Midbrain (tissue), 1 donor: ENCODE measurements at regions not wholly inside any gene's neighbourhood (a gene's known extent, or its start where the extent isn't known, plus 50 kb on each side); places are given as distances from the start of the nearest gene placed in this dataset.

Source experiments
- DNase-seq: peaks from one replicate; lab custom pipeline; 2025; lab: John Stamatoyannopoulos, UW

DNA sequence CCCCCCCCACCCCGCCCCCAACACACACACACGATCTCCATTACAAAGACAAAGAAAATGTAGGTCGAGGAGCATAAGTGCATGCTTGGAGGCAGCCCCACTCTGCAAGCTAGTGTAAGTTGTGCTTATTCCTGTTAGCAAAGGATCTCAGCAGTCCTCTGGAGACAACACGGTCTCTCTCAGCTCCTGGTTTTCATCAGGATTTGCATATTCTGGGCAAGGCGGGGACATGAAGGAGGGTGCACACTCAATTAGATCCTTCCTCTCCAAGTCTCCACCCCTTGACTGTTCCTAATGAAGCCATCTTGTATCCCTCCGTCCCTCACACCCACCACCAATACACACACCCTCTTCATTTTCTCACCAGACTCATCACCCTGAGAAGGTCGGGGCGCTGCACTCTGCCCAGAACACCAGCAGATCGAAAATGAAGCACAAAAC, 63.8 kb downstream of the MRPL46 start:
- no peak for DNase-seq

DNA sequence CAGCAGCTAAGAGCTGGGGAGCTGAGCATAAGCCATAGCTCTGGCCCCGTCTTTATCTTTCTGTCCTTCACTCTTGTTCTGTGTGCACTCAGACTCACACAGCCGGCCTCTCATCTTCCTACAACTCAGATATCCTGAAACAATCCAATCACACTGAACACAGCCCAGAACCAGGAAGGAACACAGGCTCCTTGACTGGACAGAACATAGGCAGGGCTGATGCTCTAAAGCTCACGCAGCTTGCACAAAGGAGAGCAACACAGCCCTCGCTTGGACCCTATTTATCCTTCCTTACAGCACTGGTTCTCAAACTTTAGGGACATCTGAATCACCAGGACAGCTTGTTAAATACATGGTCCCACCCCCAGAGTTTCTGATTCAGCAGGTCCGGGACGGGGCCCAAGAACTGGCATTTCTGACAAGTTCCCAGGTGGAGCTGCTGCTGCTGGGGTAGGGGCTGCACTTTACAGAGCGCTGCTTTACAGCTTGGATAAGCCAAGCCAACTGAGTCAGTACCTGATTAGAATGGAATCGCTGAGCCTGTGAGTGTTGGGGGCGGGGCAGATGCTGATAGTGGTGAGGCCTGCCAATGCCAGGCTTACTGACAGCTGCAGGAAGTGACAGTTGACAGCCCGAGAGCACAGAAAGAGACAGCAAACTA, 65.1 kb downstream of the MRPL46 start:
- DNase-seq: no peak

DNA sequence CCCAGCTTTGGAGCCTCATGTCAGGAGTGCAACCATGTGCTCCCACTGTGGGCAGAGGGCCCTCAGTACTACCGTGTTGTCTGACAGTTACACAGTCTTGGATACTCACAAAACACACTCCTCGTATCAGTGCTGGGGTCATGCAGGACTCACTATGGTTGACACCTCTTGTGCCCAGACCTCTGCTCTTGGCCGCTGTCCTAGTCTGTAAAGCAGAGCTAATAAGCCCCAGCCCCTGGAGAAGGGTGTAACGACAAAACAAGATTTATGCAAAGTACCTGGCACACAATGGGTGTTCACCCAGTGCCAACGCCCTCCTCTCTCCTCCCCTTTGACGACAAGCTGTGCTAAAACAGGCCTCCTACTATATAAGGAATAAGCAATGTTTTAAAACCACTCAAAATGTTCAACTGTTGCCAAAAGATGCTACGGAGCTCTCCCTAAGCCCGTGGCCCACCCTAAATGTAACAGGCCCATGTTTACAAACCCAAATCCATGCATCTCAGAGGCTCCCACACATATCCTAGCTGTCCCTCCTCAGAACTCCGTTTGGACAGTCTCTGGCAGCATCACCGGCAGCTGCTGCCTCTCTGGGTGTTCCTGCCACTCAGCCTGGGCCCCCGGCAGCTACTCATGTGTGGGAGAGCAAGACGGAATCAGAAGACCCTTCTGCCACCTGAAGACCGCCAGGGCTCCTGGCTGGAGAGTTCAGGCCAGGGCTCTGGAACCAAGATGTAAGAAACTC, 65.8 kb downstream of the MRPL46 start:
- DNase-seq: no peak

DNA sequence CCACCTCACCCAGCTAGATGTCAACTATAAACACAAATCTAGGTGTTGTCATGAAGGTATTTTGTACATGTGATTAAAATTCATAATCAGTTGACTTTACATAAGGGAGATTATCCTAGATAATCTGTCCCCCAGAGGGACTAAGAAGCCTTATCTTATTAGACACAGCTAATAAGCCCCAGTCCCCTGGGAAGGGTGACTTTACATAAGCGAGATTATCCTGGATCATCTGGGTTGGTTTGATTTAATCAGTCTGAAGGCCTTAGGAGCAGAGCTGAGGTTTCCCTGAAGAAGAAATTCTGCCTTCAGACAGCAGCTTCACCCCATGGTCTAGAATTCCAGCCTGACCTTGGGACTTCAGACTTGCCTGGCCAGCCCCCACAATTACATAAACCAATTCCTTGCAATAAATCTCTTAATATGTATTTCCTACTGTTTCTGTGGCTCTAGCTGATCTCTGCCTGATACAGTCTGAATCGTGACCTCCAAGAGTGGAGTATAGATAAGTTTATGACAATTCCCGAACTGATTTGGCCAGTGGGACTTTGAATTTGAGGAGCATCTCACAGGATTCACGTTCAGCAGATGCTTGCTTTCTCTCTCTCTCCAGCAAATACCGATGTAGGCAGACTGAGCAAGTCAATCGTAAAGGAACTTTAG, 66.5 kb downstream of the MRPL46 start:
- DNase-seq: no peak

DNA sequence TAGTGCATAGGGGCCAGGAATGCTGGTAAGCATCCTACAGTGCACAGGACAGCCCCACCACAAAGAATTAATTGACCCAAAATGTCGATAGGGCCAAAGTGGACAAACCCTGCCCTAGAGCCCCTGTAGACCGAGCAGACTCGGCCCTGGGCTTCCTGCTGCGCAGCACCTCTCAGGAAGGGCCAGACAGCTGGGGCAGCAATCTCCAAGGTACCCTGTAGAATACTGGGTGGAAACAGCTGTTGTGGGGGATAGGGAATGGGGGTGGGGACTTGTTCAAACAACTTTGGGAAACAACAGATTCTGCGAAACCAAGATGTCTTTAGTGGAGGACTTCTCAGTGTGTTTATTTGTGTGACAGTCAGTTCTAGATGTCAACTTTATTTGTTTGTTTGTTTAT, 67.1 kb downstream of the MRPL46 start:
- no peak for DNase-seq

DNA sequence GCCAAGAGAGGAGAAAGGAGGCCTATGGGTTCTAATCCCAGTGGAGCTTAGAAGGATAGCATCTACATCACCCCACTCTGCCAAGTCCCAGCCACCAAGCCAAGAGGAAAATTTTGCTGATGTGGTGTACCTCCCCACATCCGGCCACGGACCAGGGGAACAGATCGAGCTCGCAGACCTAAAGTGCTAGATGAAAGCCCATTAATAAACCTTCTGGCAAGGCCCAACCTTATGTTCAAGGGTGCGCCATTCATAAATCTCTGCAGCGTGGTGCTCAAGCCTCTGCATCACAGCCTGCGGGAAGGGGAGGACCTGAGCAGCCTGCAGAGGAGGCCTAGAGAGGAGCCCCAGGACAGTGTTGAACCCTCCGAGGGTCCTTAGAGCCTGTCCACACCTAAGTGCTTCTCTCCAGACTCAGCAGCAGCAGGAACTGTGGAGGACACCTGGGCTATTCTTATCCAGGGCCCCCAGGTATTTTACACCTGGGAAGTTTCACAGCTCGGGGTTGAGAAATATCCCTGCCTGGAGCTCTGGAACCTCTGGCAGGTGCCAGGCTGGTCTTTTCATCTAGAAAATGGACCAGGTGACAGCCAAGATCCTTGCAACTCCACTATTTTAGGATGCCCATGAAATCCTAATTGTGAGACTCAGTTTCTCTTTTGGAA, 68.0 kb downstream of the MRPL46 start:
- DNase-seq: no peak

- DNase-seq: no peak
Observed at GRCh38 chr15:88398011-88398410, 69.2 kb downstream of the MRPL46 start.

- DNase-seq: no peak
Observed at GRCh38 chr15:88397506-88397905, 69.7 kb downstream of the MRPL46 start.

DNA sequence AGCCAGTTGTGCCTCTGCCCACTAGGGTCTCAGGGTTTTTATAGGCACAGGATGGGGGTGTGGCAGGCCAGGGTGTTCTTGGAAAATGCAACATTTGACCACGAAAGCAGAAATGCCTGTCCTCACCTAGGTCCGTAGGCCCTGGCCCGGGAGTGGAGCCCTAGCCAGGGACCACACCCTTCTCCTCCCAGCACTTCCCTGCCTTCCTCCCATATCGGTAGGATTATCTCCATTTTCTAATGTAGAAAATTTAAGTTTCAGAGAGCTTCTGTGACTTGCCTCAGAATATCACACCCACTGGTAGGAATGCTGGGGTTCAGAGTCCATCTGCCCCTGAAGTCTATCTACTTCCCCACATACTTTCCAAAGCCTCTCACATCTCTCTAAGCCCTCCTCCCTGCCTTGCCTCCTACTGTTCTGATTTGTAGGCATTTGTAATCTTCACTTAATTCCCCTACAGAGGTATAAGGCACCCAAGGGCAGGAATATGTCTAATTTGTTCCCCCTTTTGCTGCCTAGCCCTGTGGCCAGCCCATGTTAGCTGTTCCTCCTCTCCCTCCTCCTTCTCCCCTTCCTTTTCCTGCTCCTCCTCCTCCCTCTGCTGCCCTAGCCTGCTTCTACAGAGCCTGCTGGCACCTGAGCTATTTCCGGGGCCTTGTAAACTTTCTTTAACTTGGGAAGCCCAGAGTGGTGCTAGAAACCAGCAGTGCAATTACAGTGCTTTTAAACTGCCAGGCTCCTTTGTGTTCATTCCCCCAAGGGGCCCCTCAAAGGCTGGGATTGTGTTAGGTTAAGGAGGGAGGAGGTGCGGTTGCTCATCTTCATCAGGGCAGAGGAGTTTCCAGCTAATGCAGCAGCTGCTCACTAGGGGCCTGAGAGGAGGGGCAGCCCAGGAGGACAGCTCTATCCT, 71.1 kb downstream of the MRPL46 start:
- DNase-seq: no peak

DNA sequence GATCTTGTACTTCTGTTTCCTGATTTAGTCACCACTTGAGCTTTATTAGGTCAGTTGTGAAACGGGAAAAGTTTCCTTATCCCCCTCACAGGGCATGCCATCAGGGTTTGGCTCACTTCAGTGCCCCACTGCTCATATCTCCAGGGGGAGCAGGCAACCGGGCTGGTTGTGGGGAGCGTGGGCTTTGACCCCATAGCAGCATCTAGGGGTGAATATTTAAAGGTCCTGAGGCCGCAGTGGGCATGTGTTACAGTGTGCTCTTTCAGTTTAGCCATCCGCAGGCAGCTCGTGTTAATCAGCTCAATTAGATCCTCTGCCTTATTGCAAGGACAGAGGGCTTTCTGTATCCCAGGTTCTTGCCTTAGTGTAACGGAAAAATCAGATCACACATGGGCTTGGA, 71.9 kb downstream of the MRPL46 start:
- no peak for DNase-seq

GRCh38 chr15:88394553-88395145, 72.5 kb downstream of the MRPL46 start:
- no peak for DNase-seq

- DNase-seq: no peak
Observed at GRCh38 chr15:88393719-88394519, 73.3 kb downstream of the MRPL46 start.

DNA sequence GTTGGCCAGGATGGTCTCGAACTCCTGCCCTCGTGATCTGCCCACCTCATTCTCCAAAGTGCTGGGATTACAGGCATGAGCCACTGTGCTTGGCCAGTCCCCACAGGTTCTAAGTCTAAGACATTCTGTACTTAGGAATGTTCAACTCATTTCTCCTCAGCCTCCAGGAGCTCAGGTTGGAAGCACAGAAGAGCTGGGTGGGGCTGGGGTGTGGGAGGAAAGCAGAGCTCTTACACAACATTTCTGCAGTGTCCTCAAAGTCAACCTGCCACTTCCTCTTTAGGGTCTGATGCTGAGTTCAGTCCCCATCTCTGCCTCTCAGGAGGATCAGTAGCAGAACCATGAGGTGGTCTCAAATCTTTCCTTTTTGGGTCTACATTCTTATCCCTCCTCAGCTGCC, 75.5 kb downstream of the MRPL46 start:
- no peak for DNase-seq

DNA sequence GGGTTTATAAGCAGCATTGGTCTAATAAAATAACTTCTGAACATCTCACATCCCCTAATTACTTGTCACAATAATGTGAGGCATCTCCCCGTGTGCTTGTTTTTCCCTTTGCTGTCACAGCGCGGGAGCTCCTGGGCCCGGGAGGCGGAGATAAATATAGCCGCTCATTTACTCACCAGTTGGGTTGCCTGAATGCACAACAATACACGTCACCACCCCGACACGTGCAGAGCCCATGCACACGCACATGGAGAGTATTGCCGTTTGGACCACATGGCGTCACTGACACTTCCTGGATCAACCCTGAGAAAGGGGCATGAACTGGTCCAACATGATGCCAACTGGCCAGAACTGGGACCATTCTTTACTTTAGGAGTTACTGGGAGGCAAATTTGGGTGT, 76.2 kb downstream of the MRPL46 start:
- DNase-seq: no peak

- no peak for DNase-seq
Observed at GRCh38 chr15:88390164-88390901, 76.9 kb downstream of the MRPL46 start.

DNA sequence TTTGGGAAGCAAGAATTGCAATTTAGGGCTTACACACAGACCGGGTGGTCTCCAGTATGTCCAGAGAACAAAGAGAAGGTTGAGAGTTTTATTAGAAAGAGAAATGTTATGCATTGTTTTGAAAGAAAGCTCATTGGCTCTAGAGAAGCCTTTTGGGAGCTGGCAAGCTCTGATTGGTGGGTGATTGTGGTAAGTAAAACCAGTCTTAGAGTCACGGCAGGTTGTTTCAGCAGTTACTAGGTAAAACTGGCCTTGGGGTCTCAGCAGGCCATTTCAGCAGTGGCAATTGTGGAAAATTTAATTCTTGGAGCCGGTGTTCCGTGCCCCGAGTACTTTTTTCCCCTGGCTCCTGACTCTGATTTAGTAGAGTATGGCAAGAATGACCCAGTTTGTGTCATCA, 78.1 kb downstream of the MRPL46 start:
- DNase-seq: no peak

DNA sequence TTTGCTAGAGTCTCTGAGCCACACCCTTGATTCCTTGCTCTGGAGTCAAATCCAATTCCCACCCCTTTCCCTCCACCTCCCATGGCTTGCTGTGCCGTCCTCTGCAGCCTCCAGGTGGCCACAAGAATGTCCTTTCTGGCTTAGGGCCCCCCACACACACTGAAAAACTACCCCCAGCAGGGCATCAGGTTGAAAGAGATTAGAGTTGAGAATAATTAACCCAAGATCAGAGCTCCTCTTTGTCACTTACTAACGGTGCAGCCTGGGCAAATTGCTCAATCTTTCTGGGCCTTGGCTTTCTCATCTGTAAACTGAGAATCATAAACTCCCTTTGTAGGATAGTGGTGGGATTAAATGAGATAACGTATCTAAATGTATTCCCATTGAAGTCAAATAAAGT, 78.5 kb downstream of the MRPL46 start:
- no peak for DNase-seq

DNA sequence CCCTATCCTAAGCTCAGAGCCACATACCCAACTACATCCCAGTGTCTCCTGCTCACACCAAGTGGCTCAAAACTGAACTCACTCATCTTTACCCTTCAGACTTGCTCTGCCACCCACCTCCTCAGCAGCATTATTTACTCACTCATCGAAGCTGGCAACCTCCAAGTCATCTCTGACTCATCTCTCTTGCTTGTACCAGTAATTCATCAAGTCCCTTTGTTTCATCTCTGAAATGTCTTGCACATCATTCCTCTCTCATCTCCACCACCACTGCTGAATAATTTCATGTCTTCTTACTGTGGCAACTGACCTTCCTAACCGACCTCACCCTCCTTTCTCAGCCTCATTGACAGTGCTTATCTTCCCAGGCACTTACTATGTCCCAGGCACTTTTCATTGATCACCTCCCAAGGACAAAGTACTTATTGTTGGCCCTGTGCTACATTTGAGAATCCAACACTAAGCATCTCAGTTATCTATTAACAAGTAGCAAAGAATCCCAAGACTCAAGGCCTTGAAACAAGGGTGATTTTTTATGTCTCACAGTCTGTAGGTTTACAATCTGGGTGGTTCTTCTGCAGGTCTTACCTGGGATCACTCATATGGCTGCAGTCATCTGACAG, 82.0 kb downstream of the MRPL46 start:
- DNase-seq: no peak

DNA sequence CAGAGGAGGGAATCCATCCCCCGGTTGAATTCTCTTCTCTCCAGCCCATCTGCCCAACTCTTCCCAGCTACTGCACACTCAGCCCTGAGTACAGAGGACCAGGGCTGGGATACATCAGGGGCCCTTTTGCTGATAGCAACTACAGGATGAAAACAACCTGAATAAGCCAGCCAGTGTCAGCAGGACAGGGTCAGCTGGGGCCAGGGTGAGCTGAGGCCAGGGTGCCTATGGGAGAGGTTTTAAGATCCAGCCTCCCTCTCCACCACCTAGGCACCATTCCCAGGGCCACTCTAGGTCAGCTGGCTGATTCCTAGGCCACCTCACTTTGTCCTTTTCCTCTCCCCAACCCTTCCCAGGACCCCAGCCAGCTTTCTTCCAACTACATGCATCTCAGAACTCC, 83.8 kb downstream of the MRPL46 start:
- no peak for DNase-seq
